Retinal pigment epithelial cell (primary cell): ENCODE measurements at regions not wholly inside any gene's neighbourhood (a gene's known extent, or its start where the extent isn't known, plus 50 kb on each side); places are given as distances from the start of the nearest gene placed in this dataset.

Experiments used
- DNase-seq: peaks from one replicate; pipeline ENCODE4 v3.0.0-alpha.2; 2010; ENCODE audit warnings: low read depth
- H3K4me3 ChIP-seq: 2 replicates; pipeline ENCODE4 v1.5.1; 2011; ENCODE audit warnings: mild to moderate bottlenecking, low read length, control low read depth, moderate library complexity
- CTCF ChIP-seq: conservative IDR thresholded peaks from 2 replicates; pipeline ENCODE4 v1.5.1; 2011; ENCODE audit warnings: low read depth, low read length, control low read depth, inconsistent platforms

GRCh38 chr9:89821081-89821480, 216.3 kb downstream of the GADD45G start:
- no peak for DNase-seq
- no peak overlapping the region for H3K4me3 ChIP-seq
- no peak for TF ChIP-seq CTCF

GRCh38 chr9:89822996-89823395, 218.2 kb downstream of the GADD45G start:
- TF ChIP-seq CTCF = no peak
- no peak overlapping the region for H3K4me3 ChIP-seq
- DNase-seq = no peak

- no peak for TF ChIP-seq CTCF
- no peak for DNase-seq
- H3K4me3 ChIP-seq = no peak overlapping the region
These were observed 220.9 kb downstream of the GADD45G start for GRCh38 chr9:89825669-89826068.

GRCh38 chr9:89826186-89826585, 221.4 kb downstream of the GADD45G start:
- no peak for TF ChIP-seq CTCF
- DNase-seq = no peak

GRCh38 chr9:89829346-89829745, 224.5 kb downstream of the GADD45G start:
- DNase-seq = no peak
- TF ChIP-seq CTCF = no peak
- no peak overlapping the region for H3K4me3 ChIP-seq

More at GRCh38 chr9:89826186-89826585, 221.4 kb downstream of the GADD45G start:
- no peak overlapping the region for H3K4me3 ChIP-seq

- H3K4me3 ChIP-seq = no peak overlapping the region
- no peak for TF ChIP-seq CTCF
- no peak for DNase-seq
These were observed 230.9 kb downstream of the GADD45G start for GRCh38 chr9:89835666-89836065.

GRCh38 chr9:89837162-89837933, 232.5 kb downstream of the GADD45G start:
- no peak for DNase-seq
- TF ChIP-seq CTCF = no peak
- H3K4me3 ChIP-seq = no peak overlapping the region
